Activated CD4-positive, alpha-beta memory T cell treated with anti-CD3 and anti-CD28 coated beads, Interleukin-2, amount 10 ng/mL, durations not matched to agents 7 days and 5 days (primary cell): ENCODE measurements at regions not wholly inside any gene's neighbourhood (a gene's known extent, or its start where the extent isn't known, plus 50 kb on each side); places are given as distances from the start of the nearest gene placed in this dataset.

Experiments used
- CTCF ChIA-PET: fragments of 350-600 bp; sonication (Branson Sonifier 250); formaldehyde crosslinking; loops from one replicate; lab custom pipeline; 2021; ENCODE audit warnings: antibody characterized with exemption, inconsistent platforms; lab: Charles Lee
- POLR2A ChIA-PET: fragments of 350-600 bp; sonication (Branson Sonifier 250); formaldehyde crosslinking; loops from one replicate; lab custom pipeline; 2021; ENCODE audit warnings: antibody characterized with exemption; lab: Charles Lee
- DNase-seq: peaks from one replicate; pipeline ENCODE4 v3.0.0-alpha.2; 2020
- H3K27ac Mint-ChIP-seq: one replicate; pipeline ENCODE4 v1.8.0; 2021; ENCODE audit warnings: mild to moderate bottlenecking, mixed read lengths
- H3K27me3 Mint-ChIP-seq: one replicate; pipeline ENCODE4 v1.8.0; 2021; ENCODE audit warnings: mixed read lengths
- H3K36me3 Mint-ChIP-seq: one replicate; pipeline ENCODE4 v1.8.0; 2021; ENCODE audit warnings: low read depth, mixed read lengths
- H3K4me1 Mint-ChIP-seq: one replicate; pipeline ENCODE4 v1.8.0; 2021; ENCODE audit warnings: mixed read lengths
- H3K4me3 Mint-ChIP-seq: one replicate; pipeline ENCODE4 v1.8.0; 2021; ENCODE audit warnings: mild to moderate bottlenecking, mixed read lengths
- H3K9me3 Mint-ChIP-seq: one replicate; pipeline ENCODE4 v1.8.0; 2021; ENCODE audit warnings: mixed read lengths

DNA sequence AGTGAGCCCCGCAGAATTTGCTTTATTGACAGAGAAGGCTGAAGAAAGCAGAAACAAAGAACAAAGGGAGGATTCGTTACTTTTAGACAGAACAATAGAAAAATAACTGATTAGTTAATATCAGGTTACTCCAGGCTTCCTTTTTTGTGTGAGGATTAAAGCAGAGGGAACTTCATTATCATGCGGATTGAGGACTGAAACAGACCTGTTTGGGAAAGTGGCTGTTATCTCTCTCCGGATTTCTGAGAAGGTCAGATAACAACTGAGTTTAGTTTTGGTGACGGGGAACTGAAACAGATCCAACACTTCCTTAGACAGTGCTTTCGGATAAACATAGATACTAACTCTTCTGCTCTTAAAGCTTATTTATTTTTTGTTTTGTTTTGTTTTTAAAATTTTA is 246.4 kb upstream of the ZNF507 start:
- no peak overlapping the region for H3K27ac Mint-ChIP-seq
- no peaks in the 10 kb centered on the region for H3K36me3 Mint-ChIP-seq
- H3K27me3 Mint-ChIP-seq: no peaks in the 10 kb centered on the region
- no peak for DNase-seq
- H3K4me3 Mint-ChIP-seq: no peak overlapping the region
- no peaks in the 10 kb centered on the region for H3K4me1 Mint-ChIP-seq
- ChIA-PET POLR2A (no interaction called here), CTCF (no interaction called here)
- H3K9me3 Mint-ChIP-seq: no peaks in the 10 kb centered on the region

DNA sequence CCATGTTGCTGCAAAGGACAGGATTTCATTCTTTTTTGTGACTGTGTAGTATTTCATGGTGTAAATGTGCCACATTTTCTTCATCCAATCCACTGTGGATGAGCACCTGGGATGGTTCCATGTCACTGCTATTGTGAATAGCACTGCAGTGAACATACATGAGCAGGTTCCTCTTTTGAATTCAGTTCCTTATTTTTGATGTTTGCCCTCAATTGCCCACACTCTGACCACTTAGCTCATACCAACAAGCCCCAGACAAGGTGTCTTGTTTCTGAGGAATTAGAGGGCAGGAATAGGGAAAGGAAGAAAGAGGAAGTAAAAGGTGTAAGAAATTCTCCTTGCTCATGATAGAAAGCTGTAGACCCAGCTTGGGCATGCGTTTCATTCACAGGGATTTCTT is 244.2 kb upstream of the ZNF507 start:
- no peaks in the 10 kb centered on the region for H3K4me1 Mint-ChIP-seq
- no peaks in the 10 kb centered on the region for H3K36me3 Mint-ChIP-seq
- no peak overlapping the region for H3K27ac Mint-ChIP-seq
- H3K27me3 Mint-ChIP-seq: peaks cover 4% of the 10 kb centered on the region
- no peak overlapping the region for H3K4me3 Mint-ChIP-seq
- no peaks in the 10 kb centered on the region for H3K9me3 Mint-ChIP-seq
- ChIA-PET POLR2A (no interaction called here), CTCF (no interaction called here)
- DNase-seq: no peak

DNA sequence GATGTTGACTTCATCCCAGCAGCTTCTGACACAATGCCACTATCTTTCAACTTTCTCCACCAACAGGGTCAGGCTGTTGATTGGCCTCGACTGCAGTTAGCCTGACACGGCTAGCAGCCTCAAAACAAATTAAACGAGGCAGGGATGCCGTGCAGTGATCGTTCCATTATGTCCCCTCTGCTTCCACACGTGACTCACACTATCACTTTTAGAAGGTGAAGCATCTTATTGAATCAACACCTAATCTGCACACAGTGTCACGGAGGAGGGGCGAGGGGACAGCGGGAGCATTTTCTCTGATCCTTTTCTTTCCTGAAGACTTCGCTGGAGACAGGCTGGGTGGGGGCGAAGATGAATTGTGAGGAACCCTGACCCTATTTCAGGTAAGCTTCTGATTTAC is 241.9 kb upstream of the ZNF507 start:
- POLR2A ChIA-PET: no interaction called here
- H3K4me1 Mint-ChIP-seq: no peaks in the 10 kb centered on the region
- DNase-seq: no peak
- H3K9me3 Mint-ChIP-seq: no peaks in the 10 kb centered on the region
- CTCF ChIA-PET: no interaction called here
- H3K27ac Mint-ChIP-seq: no peak overlapping the region
- H3K36me3 Mint-ChIP-seq: no peaks in the 10 kb centered on the region
- H3K27me3 Mint-ChIP-seq: peaks cover 4% of the 10 kb centered on the region
- H3K4me3 Mint-ChIP-seq: no peak overlapping the region

DNA sequence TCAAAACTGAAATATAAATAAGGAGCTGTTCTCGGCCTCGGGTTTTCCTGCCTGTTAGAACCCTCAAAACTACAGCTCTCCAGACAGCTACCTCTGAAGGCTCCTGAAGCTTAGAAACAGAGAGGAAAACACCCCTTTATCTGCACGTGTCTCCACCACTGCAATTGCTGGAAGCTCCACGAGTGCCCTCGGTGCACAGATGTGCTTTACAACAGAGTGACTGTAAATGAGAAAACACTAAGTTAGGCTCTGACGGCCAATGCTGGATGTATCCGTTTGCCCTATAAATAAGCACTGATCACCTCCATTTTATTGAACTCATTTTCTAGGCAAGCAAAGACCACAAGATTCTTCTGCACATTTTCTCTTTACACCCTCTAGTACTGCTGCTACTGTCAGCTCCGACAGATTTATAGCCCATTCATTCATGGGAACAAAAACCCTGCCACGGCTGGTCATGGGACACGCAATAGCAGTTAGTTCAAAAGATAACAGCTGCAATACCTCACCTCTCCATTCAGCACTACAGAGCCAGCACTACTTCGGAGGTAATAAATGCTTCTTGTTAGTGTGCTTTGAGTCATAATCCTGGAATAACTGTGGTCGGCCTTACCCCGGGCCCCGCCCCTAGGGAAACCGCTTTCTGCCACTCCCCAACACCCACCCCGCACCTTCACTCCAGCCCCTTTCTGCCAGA is 241.1 kb upstream of the ZNF507 start:
- Mint-ChIP-seq H3K4me1 (no peaks in the 10 kb centered on the region), H3K27ac (no peak overlapping the region), H3K9me3 (no peaks in the 10 kb centered on the region), H3K36me3 (no peaks in the 10 kb centered on the region), H3K27me3 (peaks cover 4% of the 10 kb centered on the region), H3K4me3 (no peak overlapping the region)
- ChIA-PET POLR2A (no interaction called here), CTCF (no interaction called here)
- DNase-seq: no peak

DNA sequence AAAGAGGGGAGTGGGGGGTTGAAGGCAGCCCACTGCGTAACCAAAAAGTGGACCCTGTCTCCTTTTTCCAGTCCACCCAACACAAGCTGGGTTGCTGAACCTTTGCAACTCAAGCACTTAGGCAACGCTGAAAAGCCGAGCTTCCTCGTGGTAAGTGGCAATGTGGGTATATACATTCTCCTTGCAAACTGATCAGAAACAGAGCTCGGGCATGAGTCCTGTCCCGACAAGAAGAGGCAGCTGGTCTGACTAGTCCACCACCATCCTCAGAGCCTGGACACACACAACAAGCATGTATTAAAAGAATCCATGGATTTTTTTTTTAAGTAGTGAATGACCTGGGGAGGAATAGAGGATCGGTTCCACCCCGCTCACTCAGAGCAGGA is 240.6 kb upstream of the ZNF507 start:
- no peak for DNase-seq
- Mint-ChIP-seq H3K27ac (no peak overlapping the region), H3K4me3 (no peak overlapping the region), H3K36me3 (no peaks in the 10 kb centered on the region), H3K27me3 (peaks cover 4% of the 10 kb centered on the region), H3K4me1 (no peaks in the 10 kb centered on the region), H3K9me3 (no peaks in the 10 kb centered on the region)
- CTCF ChIA-PET: no interaction called here
- POLR2A ChIA-PET: no interaction called here

DNA sequence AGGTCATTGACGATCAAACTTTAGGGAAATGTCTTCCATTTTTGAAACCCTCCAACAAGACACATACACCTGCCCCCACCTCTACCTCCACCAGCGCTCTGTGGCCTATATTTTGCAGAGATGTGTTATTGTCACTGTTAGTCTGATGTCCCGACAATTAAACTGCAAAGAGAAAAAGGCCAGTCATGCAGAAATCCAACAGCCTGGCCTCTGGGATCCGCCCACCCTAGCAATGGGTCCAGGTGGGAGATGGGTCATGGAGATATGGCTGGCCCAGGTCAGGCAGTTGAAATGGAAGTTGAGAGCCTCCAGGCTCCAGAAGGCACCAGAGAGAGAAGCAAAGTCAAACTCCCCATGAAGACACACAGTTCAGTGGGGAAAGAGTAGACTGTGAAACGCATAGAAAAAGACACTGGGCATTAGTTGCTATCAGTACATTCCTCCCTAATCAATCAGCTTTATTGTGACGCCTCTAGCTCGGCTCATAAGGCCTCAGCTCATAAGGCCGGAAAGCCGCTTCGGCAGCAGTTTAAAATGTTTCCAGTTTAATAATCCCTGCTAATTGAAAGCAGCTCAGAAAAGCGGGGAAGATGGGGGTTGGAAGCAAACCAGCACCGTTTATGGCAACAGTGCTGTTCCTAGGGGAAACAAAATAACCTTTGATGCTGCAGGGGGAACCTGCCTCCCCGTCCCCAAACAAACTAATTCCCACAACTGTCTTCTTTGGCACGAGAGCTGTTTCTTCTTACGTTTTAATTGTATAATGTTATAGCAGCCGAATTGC is 239.7 kb upstream of the ZNF507 start:
- Mint-ChIP-seq H3K9me3 (no peaks in the 10 kb centered on the region), H3K36me3 (no peaks in the 10 kb centered on the region), H3K27me3 (peaks cover 4% of the 10 kb centered on the region), H3K4me1 (no peaks in the 10 kb centered on the region), H3K27ac (no peak overlapping the region), H3K4me3 (no peak overlapping the region)
- POLR2A ChIA-PET: no interaction called here
- CTCF ChIA-PET: no interaction called here
- DNase-seq: no peak

DNA sequence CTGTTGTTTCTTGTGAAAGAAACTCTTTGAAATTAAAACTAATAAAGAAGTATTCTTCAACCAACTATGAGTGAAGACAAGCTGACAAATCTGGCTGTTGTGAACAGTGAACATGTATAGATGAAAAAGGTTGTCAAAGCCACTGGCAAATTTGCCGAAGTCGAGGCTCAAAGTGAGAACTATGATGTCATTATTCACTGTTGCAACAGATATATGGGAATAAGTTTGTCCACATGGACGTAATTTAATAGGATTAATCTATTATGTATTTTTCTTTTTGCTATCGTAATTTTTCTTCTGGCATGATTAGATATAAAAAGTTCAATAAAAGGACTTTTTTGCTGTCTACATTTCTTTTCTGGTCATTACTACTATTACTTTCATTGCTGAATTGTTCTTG is 223.2 kb upstream of the ZNF507 start:
- Mint-ChIP-seq H3K4me1 (no peaks in the 10 kb centered on the region), H3K4me3 (no peak overlapping the region), H3K9me3 (peaks cover 3% of the 10 kb centered on the region), H3K27ac (no peak overlapping the region), H3K36me3 (no peaks in the 10 kb centered on the region), H3K27me3 (no peaks in the 10 kb centered on the region)
- POLR2A ChIA-PET: no interaction called here
- DNase-seq: no peak
- CTCF ChIA-PET: no interaction called here

DNA sequence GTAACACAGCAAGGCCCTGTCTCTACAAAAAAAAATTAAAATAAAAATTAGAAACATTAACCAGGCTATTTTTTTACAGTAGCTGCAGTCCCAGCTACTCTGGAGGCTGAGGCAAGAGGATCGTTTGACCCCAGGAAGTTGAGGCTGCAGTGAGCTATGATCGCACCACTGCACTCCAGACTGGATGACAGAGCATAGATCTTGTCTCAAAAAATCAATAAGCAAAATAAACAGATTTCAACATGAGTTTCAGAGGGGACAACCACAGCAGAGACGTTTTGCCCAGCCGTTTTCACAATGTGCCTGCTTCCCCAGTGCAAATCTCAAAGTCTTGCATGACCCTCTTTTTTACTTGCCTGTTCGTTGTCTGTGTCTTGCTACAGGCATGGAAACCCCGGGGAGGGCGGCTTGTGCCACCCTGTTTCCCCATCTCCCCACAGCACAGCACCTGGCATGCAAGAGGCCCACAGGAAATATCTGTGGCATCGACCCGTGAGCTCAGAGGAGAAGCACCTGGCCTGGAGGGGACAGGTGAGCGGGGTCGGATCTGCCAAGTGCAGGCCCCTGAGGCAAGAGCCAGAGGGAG is 222.0 kb upstream of the ZNF507 start:
- H3K4me3 Mint-ChIP-seq: no peak overlapping the region
- ChIA-PET CTCF (no interaction called here), POLR2A (no interaction called here)
- no peaks in the 10 kb centered on the region for H3K4me1 Mint-ChIP-seq
- peaks cover 3% of the 10 kb centered on the region for H3K9me3 Mint-ChIP-seq
- no peaks in the 10 kb centered on the region for H3K36me3 Mint-ChIP-seq
- no peak overlapping the region for H3K27ac Mint-ChIP-seq
- H3K27me3 Mint-ChIP-seq: no peaks in the 10 kb centered on the region
- DNase-seq: no peak

DNA sequence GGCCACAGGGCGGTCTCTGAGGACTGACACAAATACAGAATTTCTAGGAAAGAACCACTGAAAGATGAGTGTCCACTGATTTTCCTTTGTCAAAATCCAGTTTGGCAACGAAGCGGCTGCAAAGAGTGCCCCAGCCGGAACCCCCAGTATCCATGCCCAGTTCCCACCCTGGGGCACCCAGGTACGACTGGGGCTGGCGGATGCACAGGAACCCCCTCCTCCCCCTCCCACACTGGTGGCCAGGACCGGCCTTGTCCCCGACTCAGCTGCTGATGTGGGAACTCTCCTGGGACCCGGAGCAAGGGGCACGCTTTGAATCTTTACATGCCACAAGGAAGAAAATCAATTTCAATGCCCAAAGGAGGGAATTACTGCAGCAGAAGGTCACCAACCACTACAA is 220.8 kb upstream of the ZNF507 start:
- Mint-ChIP-seq H3K9me3 (peaks cover 2% of the 10 kb centered on the region), H3K36me3 (no peaks in the 10 kb centered on the region), H3K4me1 (no peaks in the 10 kb centered on the region), H3K4me3 (no peak overlapping the region), H3K27me3 (no peaks in the 10 kb centered on the region), H3K27ac (no peak overlapping the region)
- no peak for DNase-seq
- POLR2A ChIA-PET: no interaction called here
- CTCF ChIA-PET: interaction anchor here (0.6 kb wide), 1 partner anchor 650 kb away, joined by 3 read pairs; no protein-coding TSS in a partner anchor

DNA sequence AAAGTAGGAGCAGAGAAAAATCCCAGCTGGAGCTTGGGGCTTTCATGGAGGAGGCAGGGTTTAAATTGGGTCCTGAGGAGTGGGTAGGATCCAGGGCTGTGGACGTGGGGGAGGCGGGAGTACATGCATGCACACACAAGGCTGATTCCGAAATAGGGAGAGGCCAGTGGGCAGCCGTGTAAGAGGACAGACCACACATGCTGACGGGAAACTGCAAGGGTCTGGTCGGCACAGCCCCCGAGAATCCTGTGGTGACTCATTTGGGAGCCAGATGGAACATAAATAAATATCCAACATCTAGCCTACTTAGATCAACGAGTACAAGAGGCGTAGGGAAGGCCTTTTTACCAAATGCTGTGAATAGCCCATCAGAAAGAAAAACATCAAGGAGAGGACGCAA is 216.3 kb upstream of the ZNF507 start:
- H3K4me1 Mint-ChIP-seq: no peaks in the 10 kb centered on the region
- ChIA-PET POLR2A (no interaction called here), CTCF (no interaction called here)
- no peaks in the 10 kb centered on the region for H3K27me3 Mint-ChIP-seq
- H3K36me3 Mint-ChIP-seq: no peaks in the 10 kb centered on the region
- H3K27ac Mint-ChIP-seq: no peak overlapping the region
- no peak overlapping the region for H3K4me3 Mint-ChIP-seq
- no peaks in the 10 kb centered on the region for H3K9me3 Mint-ChIP-seq
- DNase-seq: no peak

DNA sequence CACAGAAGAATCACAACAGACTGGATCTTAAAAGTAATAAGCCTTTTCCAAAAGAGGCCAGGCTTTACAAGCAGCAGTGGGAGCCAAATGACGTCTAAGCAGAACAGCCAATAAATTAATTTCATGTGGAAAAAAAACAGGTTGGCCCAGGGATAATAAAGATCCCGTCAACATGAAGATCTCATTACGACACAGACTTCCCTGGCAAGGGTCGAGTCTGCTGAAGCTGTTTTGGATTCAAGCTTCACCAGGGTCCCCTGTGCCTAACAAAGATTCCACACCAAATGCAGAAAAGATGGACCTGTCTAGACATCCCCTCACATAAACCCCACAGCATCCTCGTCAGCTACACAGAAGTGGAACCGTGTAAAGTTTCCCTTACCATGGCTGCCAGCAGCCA is 215.1 kb upstream of the ZNF507 start:
- H3K27me3 Mint-ChIP-seq: no peaks in the 10 kb centered on the region
- POLR2A ChIA-PET: no interaction called here
- H3K9me3 Mint-ChIP-seq: no peaks in the 10 kb centered on the region
- CTCF ChIA-PET: no interaction called here
- H3K27ac Mint-ChIP-seq: no peak overlapping the region
- no peaks in the 10 kb centered on the region for H3K36me3 Mint-ChIP-seq
- no peaks in the 10 kb centered on the region for H3K4me1 Mint-ChIP-seq
- no peak for DNase-seq
- no peak overlapping the region for H3K4me3 Mint-ChIP-seq

DNA sequence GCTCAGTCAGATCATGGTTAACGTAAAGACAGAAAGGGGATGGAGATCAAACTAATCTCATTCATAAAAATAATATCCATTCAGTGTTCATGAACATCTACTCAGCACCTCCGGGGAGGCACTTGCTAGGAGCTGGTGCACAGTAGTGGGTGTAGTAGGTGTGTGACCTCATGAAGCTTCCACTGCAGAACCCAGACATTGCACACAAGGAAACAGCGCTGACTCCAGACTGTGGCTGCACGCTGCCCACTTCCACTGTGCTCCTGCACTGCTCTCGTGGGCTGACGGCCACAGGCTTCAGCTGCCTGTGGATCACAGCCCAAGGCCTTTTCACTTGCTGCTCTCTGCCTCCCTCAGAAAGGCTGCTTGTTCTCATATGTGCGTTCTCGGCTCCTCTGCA is 214.4 kb upstream of the ZNF507 start:
- ChIA-PET CTCF (no interaction called here), POLR2A (no interaction called here)
- H3K27me3 Mint-ChIP-seq: no peaks in the 10 kb centered on the region
- no peaks in the 10 kb centered on the region for H3K9me3 Mint-ChIP-seq
- no peak overlapping the region for H3K4me3 Mint-ChIP-seq
- H3K27ac Mint-ChIP-seq: no peak overlapping the region
- no peaks in the 10 kb centered on the region for H3K36me3 Mint-ChIP-seq
- no peak for DNase-seq
- H3K4me1 Mint-ChIP-seq: no peaks in the 10 kb centered on the region

DNA sequence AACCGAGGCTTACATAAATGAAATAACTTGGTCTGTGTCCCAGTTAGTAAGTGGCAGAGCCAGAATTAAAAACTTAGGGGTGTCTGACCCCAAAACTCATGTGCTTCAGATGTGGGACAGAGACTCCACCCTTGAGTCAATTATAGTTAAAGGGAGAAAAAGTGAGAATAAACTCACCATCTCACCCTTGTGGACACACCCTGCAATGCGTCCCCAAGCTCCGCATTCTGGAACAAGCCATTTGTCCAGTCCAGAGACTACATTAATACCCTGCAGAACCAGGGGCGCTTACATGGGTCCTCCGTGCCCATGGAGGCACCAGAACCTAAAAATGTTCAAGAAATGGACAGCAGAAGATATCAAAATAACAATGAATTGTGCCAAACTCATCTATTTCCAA is 207.0 kb upstream of the ZNF507 start:
- no peak for DNase-seq
- H3K27me3 Mint-ChIP-seq: no peaks in the 10 kb centered on the region
- H3K36me3 Mint-ChIP-seq: no peaks in the 10 kb centered on the region
- CTCF ChIA-PET: no interaction called here
- H3K4me3 Mint-ChIP-seq: no peak overlapping the region
- POLR2A ChIA-PET: no interaction called here
- H3K27ac Mint-ChIP-seq: no peak overlapping the region
- no peaks in the 10 kb centered on the region for H3K9me3 Mint-ChIP-seq
- no peaks in the 10 kb centered on the region for H3K4me1 Mint-ChIP-seq
